ENCODE measurements at regions not wholly inside any gene's neighbourhood (a gene's known extent, or its start where the extent isn't known, plus 50 kb on each side); places are given as distances from the start of the nearest gene placed in this dataset.

- Histone ChIP-seq H3K4me1 (ENCODE audit: control insufficient read depth in 1 of 2, insufficient read depth in 2 of 2, low read depth in 1 of 2, low read length in 1 of 2) (peaks cover 0 to 5% of the 10 kb centered on the region in 2 experiments; a peak in 2 of 4 replicates), H2AFZ (ENCODE audit: low read depth) (no peak overlapping the region), H3K9me2 (no peaks in the 10 kb centered on the region), H3K9ac (no peak overlapping the region), H3K79me2 (ENCODE audit: insufficient read depth) (no peaks in the 10 kb centered on the region), H3K4me3 (ENCODE audit: low read depth in 2 of 2, low read length in 1 of 2) (no peak overlapping the region), H4K20me1 (ENCODE audit: insufficient read depth) (no peaks in the 10 kb centered on the region), H3K27ac (ENCODE audit: low read depth in 2 of 2, low read length in 1 of 2) (no peak overlapping the region), H3K27me3 (ENCODE audit: insufficient read depth) (no peaks in the 10 kb centered on the region; the same call in 1 of the 2 replicates), H3F3A (replicated peaks; ENCODE audit: insufficient read depth) (no peaks in the 10 kb centered on the region), H3K4me2 (peak overlapping the region; percentile 31; the same call in 1 of the 2 replicates), H3K36me3 (replicated peaks in 1 of 2; ENCODE audit: control insufficient read depth in 1 of 2, insufficient read depth in 2 of 2, low read length in 1 of 2) (no peaks in the 10 kb centered on the region), H3K9me3 (no peaks in the 10 kb centered on the region)
- TF ChIP-seq SIN3A (IDR thresholded peaks at IDR 0.05; ENCODE audit: borderline replicate concordance, low read depth, low read length) (no peak), RCOR1 (IDR thresholded peaks at IDR 0.05; ENCODE audit: low read length) (no peak), IRF3 (IDR thresholded peaks at IDR 0.05; ENCODE audit: low read depth, low read length) (no peak), NRF1 (IDR thresholded peaks at IDR 0.05; ENCODE audit: low read depth, low read length) (no peak), REST (IDR thresholded peaks at IDR 0.05; ENCODE audit: low read depth, low read length) (no peak), EP300 (IDR thresholded peaks at IDR 0.05; ENCODE audit: borderline replicate concordance in 1 of 2, low read depth in 1 of 2, low read length in 1 of 2) (peak in 1 of 2 experiments; percentile 17; a peak in 1 of 4 replicates), MAX (IDR thresholded peaks at IDR 0.05; ENCODE audit: low read depth) (no peak), ZBTB33 (IDR thresholded peaks at IDR 0.05; ENCODE audit: borderline replicate concordance, low read depth) (no peak), JUND (IDR thresholded peaks at IDR 0.05) (peak; percentile 30), EZH2phosphoT487 (IDR thresholded peaks at IDR 0.05; ENCODE audit: borderline replicate concordance, low read depth) (no peak), FOSL2 (IDR thresholded peaks at IDR 0.05; ENCODE audit: borderline replicate concordance, low read depth) (peak; percentile 72; the same call in 1 of the 2 replicates), TEAD4 (IDR thresholded peaks at IDR 0.05; ENCODE audit: borderline replicate concordance, insufficient read depth) (no peak), GATA2 (CRISPR knock-in tag; IDR thresholded peaks at IDR 0.05) (no peak), TCF12 (IDR thresholded peaks at IDR 0.05) (0 out of 2 replicates have a peak, but pooled peaks have one; percentile 35)
- CTCF ChIA-PET, result interaction anchor here (1.0 kb wide), 1 partner anchor 18 kb away, joined by 4 read pairs; no protein-coding TSS in a partner anchor
- no peak for DNase-seq
- WGBS (ENCODE audit: low lambda C conversion rate), result 52% methylated on average over 10 of the region's 10 CpGs
- POLR2A ChIA-PET, result no interaction called here
Observed at GRCh38 chr5:10875201-10875768, 114.3 kb upstream of the DAP start.

Measured in SK-N-SH (cell line).